Muscle of arm (tissue), 1 donor: ENCODE measurements at regions not wholly inside any gene's neighbourhood (a gene's known extent, or its start where the extent isn't known, plus 50 kb on each side); places are given as distances from the start of the nearest gene placed in this dataset.

ENCODE experiments used
- DNase-seq: peaks from one replicate; pipeline ENCODE4 v3.0.0-alpha.2; 2013

DNA sequence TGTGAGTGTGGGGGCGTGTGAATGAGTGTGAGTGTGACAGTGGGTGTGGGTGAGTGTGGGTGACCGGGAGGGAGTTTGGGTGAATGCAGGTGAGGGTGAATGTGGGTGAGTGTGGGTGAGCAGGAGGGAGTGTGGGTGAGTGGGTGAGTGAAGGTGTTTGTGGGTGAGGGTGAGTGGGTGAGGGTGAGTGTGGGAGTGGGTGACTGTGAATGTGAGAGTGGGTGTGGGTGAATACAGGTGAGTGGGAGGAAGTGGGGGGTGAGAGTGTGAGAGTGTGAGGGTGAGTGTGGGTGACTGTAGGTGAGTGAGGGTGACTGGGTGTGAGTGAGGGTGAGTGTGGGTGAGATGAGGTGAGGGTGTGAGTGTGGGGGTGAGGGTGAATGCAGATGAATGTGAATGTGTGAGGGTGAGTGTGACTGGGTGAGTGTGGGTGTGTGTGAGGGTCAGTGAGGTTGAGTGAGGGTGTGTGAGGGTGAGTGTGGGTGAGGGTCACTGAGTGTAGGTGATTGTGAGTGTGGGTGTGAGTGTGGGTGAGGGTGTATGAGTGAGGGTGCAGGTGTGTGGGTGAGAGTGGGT, 1677.3 kb upstream of the TENM3 start:
- DNase-seq, result no peak

DNA sequence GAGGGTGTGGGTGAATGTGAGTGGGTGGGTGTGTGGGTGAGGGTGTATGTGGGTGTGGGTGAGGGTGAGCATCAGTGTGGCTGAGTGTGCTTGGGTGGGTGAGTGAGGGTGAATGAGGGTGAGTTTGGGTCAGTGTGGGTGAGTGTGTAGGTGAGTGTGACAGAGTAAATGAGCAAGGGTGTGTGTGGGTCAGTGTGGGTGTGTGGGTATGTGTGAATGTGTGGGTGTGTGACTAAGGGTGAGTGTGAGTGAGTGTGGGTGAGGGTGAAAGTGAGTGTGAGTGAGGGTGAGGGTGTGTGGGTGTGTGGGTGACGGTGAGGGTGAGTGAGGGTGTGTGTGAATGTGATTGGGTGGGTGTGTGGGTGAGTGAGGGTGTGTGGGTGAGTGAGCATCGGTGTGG, 1676.7 kb upstream of the TENM3 start:
- no peak for DNase-seq

DNA sequence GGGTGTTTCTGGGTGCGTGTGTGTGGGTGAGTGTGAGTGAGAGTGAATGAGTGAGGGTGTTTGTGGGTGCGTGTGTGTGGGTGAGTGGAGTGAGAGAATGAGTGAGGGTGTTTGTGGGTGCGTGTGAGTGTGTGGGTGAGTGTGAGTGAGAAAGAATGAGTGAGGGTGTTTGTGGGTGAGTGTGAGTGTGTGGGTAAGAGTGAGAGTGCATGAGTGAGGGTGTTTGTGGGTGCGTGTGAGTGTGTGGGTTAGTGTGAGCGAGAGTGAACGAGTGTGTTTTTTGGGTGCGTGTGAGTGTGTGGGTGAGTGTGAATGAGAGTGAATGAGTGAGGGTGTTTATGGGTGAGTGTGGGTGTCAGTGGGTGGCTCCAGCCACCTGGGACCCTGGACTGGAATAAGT, 1676.1 kb upstream of the TENM3 start:
- no peak for DNase-seq

DNA sequence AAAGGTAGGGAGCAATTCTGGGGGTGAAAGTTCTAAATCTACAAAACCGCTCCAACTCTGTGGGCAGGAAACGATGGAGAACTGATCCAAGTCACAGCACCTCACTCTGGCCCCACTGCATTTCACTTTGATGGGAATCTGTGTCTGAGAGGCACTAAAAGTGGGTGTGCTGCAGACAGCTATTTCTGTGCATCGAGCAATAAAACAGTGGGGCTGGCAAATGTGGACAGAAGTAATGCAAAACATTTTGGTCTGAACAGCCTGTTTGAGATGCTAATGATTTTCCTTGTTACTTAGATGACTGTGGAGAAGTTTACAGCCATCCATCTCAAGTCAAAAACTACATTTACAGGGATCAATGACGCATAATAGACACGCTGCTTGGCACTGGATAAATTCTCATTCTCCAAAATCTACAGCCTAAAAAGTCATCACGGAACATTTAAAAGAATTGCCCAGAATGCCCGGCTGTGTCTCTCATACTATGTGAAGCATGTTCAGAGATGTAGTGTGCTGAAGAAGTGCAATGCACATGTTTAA, 1671.6 kb upstream of the TENM3 start:
- peak; percentile 6 for DNase-seq

DNA sequence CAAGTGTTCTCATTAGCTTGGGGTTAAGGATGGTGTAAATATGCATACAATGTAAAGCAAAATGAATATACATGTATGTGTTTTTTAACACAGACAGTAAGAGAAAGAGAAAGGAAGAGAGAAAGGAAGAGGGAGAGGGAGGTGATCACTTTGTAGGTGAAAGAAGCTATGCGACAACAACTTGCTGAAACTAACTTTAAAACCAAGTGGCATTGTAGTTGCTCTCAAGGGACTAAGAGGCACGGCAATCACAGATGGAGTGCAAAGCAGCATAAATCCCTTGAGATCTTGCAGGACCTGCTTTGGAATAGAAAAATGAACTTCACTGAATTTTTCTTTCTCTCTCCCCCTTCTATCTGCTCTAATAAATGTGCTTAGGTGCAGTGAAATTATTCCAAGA, 1665.0 kb upstream of the TENM3 start:
- DNase-seq, result no peak

DNA sequence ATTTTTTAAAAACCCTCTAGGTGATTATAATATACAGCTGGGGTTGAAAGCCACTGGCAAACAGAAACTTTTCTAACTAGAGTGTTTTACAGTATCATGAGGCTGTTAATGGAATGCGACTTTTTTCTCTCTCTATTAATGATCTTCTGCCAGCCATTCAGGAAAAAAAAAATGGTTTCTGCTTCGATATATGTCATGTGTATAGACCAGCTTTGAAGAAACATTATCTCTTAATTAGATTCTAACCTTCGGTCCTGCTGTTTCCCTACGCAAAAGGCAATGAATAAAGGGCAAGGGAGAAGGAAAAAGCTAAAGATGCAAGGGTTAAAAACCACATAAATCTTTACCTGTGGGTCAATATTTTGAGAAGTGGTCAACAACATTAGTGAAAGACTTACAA, 1662.1 kb upstream of the TENM3 start:
- DNase-seq, result no peak

DNA sequence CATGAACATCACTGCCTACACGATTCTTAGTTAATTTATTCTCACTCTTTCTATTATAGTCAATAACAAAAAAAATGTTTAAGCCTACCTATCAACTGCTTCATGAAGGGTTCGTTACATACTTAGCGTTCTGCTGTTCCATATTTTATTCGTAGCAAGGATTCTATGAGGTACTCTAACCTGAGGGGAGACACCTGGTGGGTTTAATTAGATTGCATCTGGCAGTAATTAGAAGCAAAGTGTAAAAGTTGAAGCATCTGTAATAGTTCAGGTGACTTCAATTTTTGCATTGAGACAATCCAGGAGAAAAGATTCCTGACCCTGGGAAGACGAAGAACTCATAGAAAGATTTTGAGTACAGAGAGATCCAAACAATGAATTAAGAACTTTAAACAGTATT, 1655.8 kb upstream of the TENM3 start:
- no peak for DNase-seq

DNA sequence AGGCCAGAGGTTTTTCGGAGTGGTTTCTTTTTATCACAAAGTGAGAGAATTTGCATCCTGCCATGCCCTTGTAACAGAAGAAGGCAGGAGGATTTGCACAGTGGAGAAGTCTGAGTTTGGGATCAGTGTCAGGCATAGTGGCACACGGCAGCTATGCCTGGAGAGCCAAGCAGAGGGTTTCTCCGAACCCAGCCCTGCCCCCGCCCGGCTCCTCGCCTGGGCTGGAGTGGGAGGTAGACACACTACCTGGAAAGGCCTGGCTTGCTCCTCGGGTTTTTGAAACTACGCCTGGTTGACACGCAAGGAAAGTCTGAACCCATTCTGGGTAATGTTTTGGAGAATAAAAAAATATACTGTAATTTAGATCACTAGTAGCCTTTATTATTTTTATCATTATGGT, 1653.6 kb upstream of the TENM3 start:
- DNase-seq, result no peak

DNA sequence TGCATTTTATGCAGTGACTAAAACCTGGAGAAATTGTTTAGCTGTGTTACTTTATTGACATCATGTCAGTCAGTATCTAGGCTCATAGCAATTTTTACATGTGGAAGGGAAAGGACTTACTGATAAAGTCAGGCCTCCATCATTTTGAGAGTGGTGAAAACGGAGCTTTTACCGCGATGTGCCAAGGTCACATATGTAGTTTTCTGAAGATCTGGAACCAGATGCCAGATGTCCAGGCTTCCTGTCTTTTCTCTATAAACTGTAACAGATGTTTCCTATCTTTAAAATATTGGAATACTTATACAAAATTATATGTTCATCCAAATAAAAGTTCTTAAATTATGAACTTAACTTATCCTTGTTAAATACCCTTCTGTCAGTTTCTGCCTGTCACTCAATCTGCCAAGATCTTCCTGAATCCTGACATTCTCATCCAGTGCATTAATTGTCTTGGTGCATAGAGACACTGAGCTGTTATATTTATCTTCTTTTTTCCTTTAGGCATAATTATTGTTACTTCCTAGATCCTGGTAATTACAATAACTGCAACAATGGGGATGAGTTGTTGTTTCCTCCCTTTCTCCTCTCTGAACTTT, 1646.2 kb upstream of the TENM3 start:
- no peak for DNase-seq

DNA sequence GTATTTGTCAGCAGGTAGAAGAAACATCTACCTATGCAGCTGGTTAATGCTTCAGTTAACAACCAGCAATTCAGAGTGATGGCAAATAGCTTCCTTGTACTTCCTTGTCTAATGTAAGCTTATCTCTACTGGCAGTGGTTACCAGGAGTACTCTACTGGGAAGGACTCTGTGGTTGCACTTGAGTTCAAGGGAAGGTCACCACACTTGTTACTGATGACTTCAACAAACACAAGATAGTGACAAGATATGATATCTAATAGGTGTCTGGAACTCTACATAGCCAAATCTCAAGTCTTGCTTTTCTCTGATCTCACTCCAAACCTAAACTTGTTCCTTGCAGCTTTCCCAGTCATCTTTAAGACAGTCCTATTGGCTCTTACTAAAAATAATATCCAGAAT, 1644.9 kb upstream of the TENM3 start:
- DNase-seq, result no peak

DNA sequence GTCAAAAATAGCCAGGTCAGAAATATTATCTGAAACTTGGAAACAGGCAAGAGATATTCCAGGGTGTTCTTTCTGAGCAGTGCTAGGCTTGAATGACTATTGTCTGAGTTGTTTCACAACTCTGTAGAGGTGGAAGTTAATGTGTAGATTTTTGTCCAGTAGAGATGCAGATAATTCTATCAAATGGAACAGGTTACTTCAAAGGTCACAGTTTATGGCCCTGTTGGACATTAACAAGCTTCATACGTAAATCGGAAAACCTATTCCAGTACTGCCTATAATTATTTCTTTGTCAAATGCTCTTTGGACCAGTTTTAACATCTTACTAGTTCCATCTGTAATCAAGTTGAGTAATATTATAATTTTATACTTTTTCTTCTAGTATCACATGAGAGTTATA, 1639.4 kb upstream of the TENM3 start:
- DNase-seq, result no peak

DNA sequence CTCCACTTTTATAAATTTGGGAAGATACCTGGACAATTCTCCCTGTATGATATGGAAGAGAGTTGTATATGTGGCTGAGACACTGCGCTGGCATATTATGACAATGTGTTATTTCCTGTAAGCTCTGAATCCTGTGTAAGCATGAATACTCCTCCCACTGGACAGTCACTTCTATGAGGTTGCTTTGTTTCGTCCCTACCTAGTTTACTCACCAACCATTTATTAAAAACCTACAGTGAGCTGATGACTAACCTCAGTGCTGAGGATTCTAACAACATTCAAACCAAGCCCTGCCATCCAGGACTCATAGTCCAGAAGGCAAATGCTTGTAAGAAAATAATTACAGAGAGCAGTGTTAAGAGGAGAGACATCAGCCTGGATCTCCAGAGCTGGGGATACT, 1632.9 kb upstream of the TENM3 start:
- DNase-seq, result no peak

DNA sequence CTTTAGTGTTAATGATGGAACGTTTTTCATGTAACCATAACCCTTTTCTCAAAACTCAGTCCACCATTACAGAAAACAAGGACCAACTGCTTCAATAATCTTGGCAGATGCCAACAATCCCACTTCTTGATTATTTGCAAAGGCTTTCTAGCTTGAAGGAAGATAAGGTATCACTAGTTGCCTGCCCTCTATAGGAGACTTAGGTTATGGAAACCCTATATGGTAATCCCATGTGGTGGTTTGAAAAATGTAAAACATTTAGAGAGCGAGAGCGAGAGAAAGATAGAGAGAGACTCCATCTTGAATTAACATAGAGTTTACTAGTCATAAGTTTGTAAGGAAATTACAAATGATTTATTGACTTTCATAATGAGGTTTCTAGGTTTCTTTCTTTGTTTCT, 1627.5 kb upstream of the TENM3 start:
- DNase-seq, result no peak

DNA sequence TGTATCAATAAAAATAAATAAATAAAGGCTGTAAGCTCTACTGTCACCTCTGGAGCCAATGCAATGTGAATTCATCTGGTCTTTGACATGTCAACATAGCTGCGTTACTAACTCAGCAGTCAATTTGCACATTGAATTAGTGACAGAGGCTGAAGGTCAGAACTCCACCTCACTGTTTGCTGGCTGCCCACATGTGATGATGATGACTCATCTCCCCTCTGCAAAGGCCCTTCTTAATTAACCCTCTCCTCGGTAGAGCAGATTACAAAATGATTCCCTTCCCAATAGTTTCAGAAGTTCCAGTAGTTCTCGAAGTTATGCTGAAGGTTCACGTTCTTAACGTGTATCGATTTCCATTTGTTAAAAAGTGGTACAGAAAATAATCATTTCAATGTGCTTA, 1626.0 kb upstream of the TENM3 start:
- no peak for DNase-seq

DNA sequence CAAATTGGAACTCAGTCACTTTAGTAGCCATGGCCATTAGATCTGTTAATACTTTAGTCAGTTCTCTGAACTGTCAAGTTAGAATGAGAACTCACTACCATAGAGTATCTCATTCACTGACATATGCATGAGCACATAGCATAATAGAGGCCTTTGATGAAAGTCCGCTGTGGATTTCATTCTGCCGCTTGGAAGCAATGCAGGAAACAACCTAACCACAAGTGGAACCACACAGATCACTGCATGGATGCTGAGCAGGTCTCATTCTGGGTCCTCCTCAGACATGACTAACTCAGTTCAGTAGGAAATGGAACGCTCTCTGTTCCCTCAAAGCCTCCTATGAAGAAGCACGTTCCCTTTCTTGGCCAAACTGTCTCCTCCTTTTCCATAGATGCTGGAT, 1624.8 kb upstream of the TENM3 start:
- no peak for DNase-seq

DNA sequence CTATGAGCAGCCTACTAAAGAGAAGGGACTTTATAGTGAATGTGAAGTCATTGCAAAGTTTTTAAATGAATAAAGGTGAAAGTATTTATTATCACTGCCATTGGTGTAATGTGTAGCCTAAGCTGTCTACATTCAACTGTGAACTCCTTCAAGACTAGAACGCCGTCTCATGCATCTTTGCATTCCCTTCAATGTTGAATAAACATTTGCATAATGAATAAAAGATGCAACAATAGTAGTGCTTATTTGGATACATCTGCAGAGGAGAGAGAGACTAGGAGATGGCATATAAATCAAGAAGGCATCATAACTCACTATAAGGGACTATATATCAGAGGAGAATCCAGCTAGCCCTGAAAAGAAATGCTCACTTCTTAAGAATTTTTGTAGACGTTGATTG, 1623.8 kb upstream of the TENM3 start:
- DNase-seq, result no peak

DNA sequence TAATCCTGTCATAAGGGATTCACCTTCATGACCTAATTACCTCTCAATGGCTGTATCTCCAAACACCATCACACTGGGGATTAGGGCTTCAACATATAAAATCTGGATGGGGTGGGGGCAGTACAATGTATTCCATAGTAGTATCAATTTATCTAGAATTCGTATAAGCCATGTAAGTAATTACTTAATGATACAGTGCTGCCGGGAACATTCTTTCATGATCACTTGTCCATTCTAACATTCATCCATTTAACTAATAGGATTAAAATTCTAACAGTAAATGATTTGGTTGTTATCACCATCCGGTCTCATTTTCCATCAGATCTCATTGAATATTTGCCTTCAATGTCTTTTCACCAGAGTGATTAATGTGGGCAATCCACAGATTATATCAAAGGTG, 1620.9 kb upstream of the TENM3 start:
- DNase-seq, result no peak

DNA sequence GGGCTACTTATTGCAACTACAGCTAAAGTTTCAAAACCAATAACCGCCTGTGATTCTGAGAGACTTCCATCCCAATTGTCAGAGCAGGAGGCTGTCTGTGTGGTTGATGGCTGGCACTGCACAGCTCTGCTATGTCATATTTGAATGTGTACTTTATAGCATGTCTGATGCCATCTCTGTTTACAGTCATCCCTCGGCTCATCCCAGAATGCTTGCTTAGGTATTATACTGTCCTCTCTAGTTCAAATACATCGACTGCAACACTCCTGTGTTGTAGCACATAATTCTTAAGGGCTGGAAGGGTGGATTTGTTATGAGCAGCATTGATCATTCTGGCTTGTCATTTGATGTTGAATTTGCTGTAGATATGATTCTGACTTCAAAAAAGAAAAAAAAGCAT, 1617.5 kb upstream of the TENM3 start:
- DNase-seq, result no peak

DNA sequence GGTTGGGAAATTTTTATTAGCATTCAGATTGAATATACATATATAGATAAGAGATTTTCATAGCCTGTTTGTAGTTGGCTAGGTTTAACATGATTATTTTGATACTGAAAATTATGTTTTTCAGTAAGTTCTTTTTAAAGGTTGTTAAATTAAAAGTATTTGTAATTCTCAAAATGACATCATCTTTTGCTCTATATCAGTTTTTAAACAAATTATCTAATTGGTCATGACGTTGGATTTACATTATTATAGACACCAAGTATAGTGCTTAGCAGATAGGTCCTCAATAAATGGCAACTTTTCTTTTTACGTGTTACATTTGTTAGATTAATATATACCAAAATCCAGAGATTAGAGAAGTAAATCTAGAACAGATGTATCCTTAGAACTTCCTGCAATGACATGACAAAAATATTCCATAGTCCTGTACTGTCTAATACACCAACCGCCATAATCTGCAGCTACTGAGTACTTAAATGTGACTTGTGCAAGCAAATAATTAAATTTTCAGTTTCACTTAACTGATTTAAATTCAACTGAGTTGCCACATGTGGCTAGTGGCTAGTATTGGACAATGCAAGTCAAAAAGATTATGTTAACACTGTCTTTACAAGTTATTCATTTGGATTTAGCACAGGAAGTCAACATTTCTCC, 1613.1 kb upstream of the TENM3 start:
- no peak for DNase-seq

DNA sequence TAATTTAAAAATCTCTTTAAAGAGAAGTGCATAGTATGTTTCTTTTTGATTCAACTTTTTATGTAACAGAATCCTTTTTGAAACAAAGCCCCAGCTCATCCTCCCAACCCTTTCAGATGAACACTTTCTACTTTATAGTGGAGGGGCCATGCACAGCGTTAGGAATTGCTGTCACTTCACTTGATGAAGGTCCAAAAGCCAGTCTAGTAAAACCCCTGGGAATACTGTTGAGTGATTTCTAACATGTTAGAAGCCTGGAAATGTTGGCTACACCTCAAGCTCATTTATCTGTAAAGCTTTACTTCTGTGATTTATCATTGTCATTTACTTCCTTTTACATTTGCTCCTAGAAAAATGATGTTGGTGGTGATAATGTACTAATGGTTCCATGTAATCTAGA, 1608.9 kb upstream of the TENM3 start:
- no peak for DNase-seq

DNA sequence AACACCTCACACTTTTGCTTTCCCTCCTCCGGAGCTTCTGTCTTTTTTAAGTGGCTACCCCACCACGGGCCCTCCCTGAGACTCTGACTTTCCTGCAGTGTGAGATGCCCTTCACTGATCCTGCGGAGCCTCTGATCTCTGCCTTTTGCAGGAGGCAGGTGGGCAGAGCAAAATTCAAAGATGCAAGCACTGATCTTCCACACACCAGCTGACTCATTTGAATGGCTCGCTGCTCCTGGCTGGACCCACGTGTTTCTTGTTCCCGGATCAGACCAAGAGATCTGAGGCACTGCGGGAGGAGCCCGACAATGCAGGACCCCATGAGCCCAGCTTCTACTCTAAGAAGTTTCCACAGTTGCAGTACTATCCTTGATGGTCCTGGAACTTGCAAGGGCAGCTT, 1607.9 kb upstream of the TENM3 start:
- no peak for DNase-seq

DNA sequence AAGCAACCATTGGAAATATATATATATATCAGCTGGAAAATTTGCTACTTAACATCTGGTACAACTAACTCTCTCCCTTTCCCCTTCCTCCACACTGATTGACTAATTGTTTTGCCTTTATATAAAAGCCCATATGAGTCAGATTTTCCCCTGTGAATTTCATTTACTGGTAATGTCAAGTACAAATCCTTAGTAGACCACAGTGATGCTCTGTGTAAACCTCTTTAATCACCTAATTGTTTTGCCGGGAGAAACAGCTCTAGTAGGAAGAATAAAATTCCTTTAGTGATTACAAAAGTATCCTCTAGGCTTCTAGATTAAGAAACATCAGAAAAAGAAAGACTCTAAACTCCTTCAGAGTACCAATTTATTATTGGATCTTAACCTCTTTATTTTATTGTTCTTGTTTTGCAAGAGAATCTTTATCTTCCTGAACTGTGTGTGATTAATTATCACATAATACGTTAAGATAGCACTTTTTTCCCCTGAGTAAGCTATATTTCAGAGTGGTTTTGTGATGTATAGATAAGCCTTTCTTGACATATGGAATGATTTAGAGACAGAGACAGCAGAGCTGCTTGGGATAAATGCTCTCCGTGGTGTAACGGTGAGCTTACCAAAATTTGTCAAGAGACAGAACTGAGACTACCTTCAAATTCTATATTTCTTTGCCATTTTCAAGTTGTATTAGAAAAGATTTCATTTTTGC, 1606.4 kb upstream of the TENM3 start:
- peak; percentile 3 for DNase-seq

DNA sequence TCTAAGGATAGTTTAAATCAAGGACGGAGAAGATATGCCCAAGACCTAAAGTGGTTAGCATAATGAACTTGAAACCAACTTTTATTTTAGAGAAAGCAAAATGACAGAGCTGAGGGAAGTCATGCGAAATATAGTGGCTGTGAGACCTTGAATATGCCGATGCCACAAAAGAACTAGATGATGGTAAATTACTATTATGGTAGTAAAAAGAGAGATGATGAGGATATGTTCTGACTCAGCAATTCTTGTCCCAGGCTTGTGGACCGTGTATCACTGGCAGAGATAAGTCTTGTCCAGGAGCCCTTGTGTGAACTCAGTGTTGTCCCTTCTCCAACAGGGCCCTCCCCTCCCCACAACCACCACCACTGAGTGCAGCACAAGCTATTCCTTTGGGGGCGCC, 1605.6 kb upstream of the TENM3 start:
- no peak for DNase-seq
